ENCODE measurements at regions not wholly inside any gene's neighbourhood (a gene's known extent, or its start where the extent isn't known, plus 50 kb on each side); places are given as distances from the start of the nearest gene placed in this dataset.

GRCh38 chr6:84330325-84330724, 102.9 kb upstream of the CEP162 start:
- TF ChIP-seq ZIC2 (tag by site-specific recombination; IDR thresholded peaks at IDR 0.05): peak; percentile 56
- peak; percentile 67; the same call in 1 of the 2 replicates for TF ChIP-seq IKZF3 (tag by site-specific recombination; IDR thresholded peaks at IDR 0.05)
- no peak for TF ChIP-seq ZNF248 (tag by site-specific recombination; IDR thresholded peaks at IDR 0.05)
- TF ChIP-seq ZNF645 (tag by site-specific recombination; IDR thresholded peaks at IDR 0.05): no peak
- peak; percentile 49; the same call in 1 of the 2 replicates for TF ChIP-seq SP7 (tag by site-specific recombination; IDR thresholded peaks at IDR 0.05)
- peak; percentile 91 for TF ChIP-seq PRDM6 (tag by site-specific recombination; IDR thresholded peaks at IDR 0.05)
- 0 out of 2 replicates have a peak, but pooled peaks have one; percentile 22 for TF ChIP-seq BCL6B (tag by site-specific recombination; IDR thresholded peaks at IDR 0.05)
- no peak for TF ChIP-seq ZBTB20 (tag by site-specific recombination; IDR thresholded peaks at IDR 0.05)
- 0 out of 2 replicates have a peak, but pooled peaks have one; percentile 27 for TF ChIP-seq ZSCAN30 (tag by site-specific recombination; IDR thresholded peaks at IDR 0.05)
- no peak for TF ChIP-seq ZNF335 (tag by site-specific recombination; conservative IDR thresholded peaks at IDR 0.05)
- TF ChIP-seq SCRT2 (tag by site-specific recombination; IDR thresholded peaks at IDR 0.05): peak; percentile 87
- no peak for TF ChIP-seq OSR2 (tag by site-specific recombination; IDR thresholded peaks at IDR 0.05)
- ChIA-PET CTCF (no interaction called here), POLR2A (no interaction called here)
- Histone ChIP-seq H3K4me3 (ENCODE audit: low read depth, low read length) (no peak overlapping the region), H3K36me3 (ENCODE audit: control insufficient read depth in 2 of 2, insufficient read depth in 1 of 2, low read length in 2 of 2) (no peaks in the 10 kb centered on the region), H3K4me1 (ENCODE audit: control insufficient read depth, insufficient read depth, low read length) (no peaks in the 10 kb centered on the region), H3K27ac (ENCODE audit: extremely low read depth, low read depth, low read length) (no peak overlapping the region), H3K9me3 (ENCODE audit: control insufficient read depth, insufficient read depth, low read depth, low read length) (no peaks in the 10 kb centered on the region)

- CTCF ChIA-PET: no interaction called here
- TF ChIP-seq ZNF645 (tag by site-specific recombination; IDR thresholded peaks at IDR 0.05) (no peak), ZNF610 (tag by site-specific recombination; IDR thresholded peaks at IDR 0.05; ENCODE audit: borderline replicate concordance) (no peak), ZSCAN5A (tag by site-specific recombination; IDR thresholded peaks at IDR 0.05) (no peak), PBX3 (CRISPR knock-in tag; IDR thresholded peaks at IDR 0.05) (no peak)
- Histone ChIP-seq H3K36me3 (ENCODE audit: control insufficient read depth in 2 of 2, insufficient read depth in 1 of 2, low read length in 2 of 2) (no peaks in the 10 kb centered on the region), H3K4me3 (ENCODE audit: low read depth, low read length) (no peak overlapping the region), H3K4me1 (ENCODE audit: control insufficient read depth, insufficient read depth, low read length) (no peaks in the 10 kb centered on the region), H3K9me3 (ENCODE audit: control insufficient read depth, insufficient read depth, low read depth, low read length) (no peaks in the 10 kb centered on the region), H3K27ac (ENCODE audit: extremely low read depth, low read depth, low read length) (no peak overlapping the region)
- POLR2A ChIA-PET: no interaction called here
These were observed 102.1 kb upstream of the CEP162 start for GRCh38 chr6:84329516-84329915.

All from HEK293 (cell line).